Thoracic aorta (tissue), 2 donors: ENCODE measurements at regions not wholly inside any gene's neighbourhood (a gene's known extent, or its start where the extent isn't known, plus 50 kb on each side); places are given as distances from the start of the nearest gene placed in this dataset.

Source experiments
- ATAC-seq: fragments of 150-250 bp; one replicate; pipeline ENCODE4 v1.8.0; 2017; ENCODE audit warnings: low read depth; ENCODE audit not compliant: insufficient number of reproducible peaks, low FRiP score
- DNase-seq: peaks from one replicate; pipeline ENCODE4 v3.0.0-alpha.2; 2020; ENCODE audit warnings: low spot score
- H3K27ac ChIP-seq, 2 donors: fragments of 200-600 bp; sonication (generic); 1 replicate in 1 of 2; 2 replicates in 1 of 2; pipeline ENCODE4 v1.5.1; 2016; ENCODE audit warnings: mild to moderate bottlenecking in 2 of 2, moderate library complexity in 2 of 2
- H3K27me3 ChIP-seq: fragments of 200-600 bp; sonication (generic); replicated peaks from 2 replicates; pipeline ENCODE4 v1.6.0; 2016; ENCODE audit warnings: mild to moderate bottlenecking; ENCODE audit not compliant: insufficient read depth
- H3K36me3 ChIP-seq: fragments of 200-600 bp; sonication (generic); one replicate; pipeline ENCODE4 v1.5.1; 2016
- H3K4me1 ChIP-seq, 2 donors: fragments of 200-600 bp; sonication (generic); 1 replicate in 1 of 2; 2 replicates in 1 of 2; pipeline versions ENCODE4 v1.5.1 to v1.6.0; 2016; ENCODE audit warnings: low read depth in 2 of 2, mild to moderate bottlenecking in 1 of 2; ENCODE audit not compliant: control insufficient read depth in 1 of 2
- H3K4me3 ChIP-seq: fragments of 200-600 bp; sonication (generic); 2 replicates; pipeline ENCODE4 v1.5.1; 2016; ENCODE audit warnings: mild to moderate bottlenecking
- H3K9me3 ChIP-seq: fragments of 200-600 bp; sonication (generic); 2 replicates; pipeline ENCODE4 v1.5.1; 2016
- TF ChIP-seq, protein P1 (sequence below): fragments of 200-600 bp; sonication (generic); IDR thresholded peaks from one replicate; pipeline ENCODE4 v1.5.1; 2019; ENCODE audit warnings: antibody characterized with exemption

DNA sequence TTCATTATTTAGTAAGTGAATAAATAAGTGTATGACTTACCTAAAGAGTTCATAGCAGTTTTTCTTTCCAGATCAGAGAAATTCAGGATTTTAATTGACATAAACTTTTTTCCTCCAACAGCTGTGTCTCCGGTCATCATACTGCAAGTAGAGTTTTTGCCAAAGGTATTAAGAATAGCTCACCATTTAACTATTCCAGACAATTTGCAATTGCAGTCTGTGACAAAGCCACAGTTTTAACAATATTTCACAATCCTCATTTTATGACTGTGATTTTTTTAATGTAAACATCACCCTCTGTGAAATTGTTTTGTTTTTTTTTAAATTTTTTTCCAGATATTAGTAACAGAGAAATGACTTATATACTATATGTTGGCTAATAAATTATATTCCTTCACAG, 199.1 kb downstream of the TRIB2 start:
- DNase-seq (no peak), ATAC-seq (no peak)
- no peaks in the 10 kb centered on the region for H3K36me3 ChIP-seq
- H3K27ac ChIP-seq, result no peak overlapping the region
- no peaks in the 10 kb centered on the region for H3K9me3 ChIP-seq
- no peaks in the 10 kb centered on the region for H3K27me3 ChIP-seq
- TF ChIP-seq, protein P1, sequence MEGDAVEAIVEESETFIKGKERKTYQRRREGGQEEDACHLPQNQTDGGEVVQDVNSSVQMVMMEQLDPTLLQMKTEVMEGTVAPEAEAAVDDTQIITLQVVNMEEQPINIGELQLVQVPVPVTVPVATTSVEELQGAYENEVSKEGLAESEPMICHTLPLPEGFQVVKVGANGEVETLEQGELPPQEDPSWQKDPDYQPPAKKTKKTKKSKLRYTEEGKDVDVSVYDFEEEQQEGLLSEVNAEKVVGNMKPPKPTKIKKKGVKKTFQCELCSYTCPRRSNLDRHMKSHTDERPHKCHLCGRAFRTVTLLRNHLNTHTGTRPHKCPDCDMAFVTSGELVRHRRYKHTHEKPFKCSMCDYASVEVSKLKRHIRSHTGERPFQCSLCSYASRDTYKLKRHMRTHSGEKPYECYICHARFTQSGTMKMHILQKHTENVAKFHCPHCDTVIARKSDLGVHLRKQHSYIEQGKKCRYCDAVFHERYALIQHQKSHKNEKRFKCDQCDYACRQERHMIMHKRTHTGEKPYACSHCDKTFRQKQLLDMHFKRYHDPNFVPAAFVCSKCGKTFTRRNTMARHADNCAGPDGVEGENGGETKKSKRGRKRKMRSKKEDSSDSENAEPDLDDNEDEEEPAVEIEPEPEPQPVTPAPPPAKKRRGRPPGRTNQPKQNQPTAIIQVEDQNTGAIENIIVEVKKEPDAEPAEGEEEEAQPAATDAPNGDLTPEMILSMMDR, result no peak
- peaks cover 4 to 27% of the 10 kb centered on the region in 2 donors for H3K4me1 ChIP-seq
- H3K4me3 ChIP-seq, result no peak overlapping the region

- DNase-seq (no peak), ATAC-seq (no peak)
- peaks cover 4 to 27% of the 10 kb centered on the region in 2 donors for H3K4me1 ChIP-seq
- TF ChIP-seq, protein P1, result no peak
- no peaks in the 10 kb centered on the region for H3K36me3 ChIP-seq
- H3K4me3 ChIP-seq, result peak overlapping the region; percentile 30
- peak overlapping the region; percentile 66 to 81 for H3K27ac ChIP-seq
- H3K9me3 ChIP-seq, result no peaks in the 10 kb centered on the region
- no peaks in the 10 kb centered on the region for H3K27me3 ChIP-seq
Measured at GRCh38 chr2:12918138-12918834, 201.6 kb downstream of the TRIB2 start.

- H3K9me3 ChIP-seq, result no peaks in the 10 kb centered on the region
- no peaks in the 10 kb centered on the region for H3K36me3 ChIP-seq
- ATAC-seq (peak; percentile 82), DNase-seq (no peak)
- no peaks in the 10 kb centered on the region for H3K27me3 ChIP-seq
- TF ChIP-seq, protein P1, result no peak
- H3K4me3 ChIP-seq, result peak overlapping the region; percentile 30
- peak overlapping the region; percentile 66 to 81 for H3K27ac ChIP-seq
- H3K4me1 ChIP-seq, result peaks cover 4 to 27% of the 10 kb centered on the region in 2 donors
Measured at GRCh38 chr2:12918835-12919445, 202.2 kb downstream of the TRIB2 start.

GRCh38 chr2:12921321-12921720, 204.6 kb downstream of the TRIB2 start:
- no peak overlapping the region for H3K27ac ChIP-seq

More at GRCh38 chr2:12921321-12921720, 204.6 kb downstream of the TRIB2 start:
- ATAC-seq, result no peak
- Histone ChIP-seq H3K27me3 (no peaks in the 10 kb centered on the region), H3K4me3 (no peak overlapping the region), H3K9me3 (no peaks in the 10 kb centered on the region), H3K4me1 (peaks cover 4 to 27% of the 10 kb centered on the region in 2 donors), H3K36me3 (no peaks in the 10 kb centered on the region)
- TF ChIP-seq, protein P1, result no peak
- DNase-seq, result no peak
